HCT116 (cell line): ENCODE measurements at regions not wholly inside any gene's neighbourhood (a gene's known extent, or its start where the extent isn't known, plus 50 kb on each side); places are given as distances from the start of the nearest gene placed in this dataset.

Experiments
- ATAC-seq: fragments of 200-7000 bp; cut with Tn5 transposase; 2 replicates; pipeline ENCODE4 v1.9.1; 2020; ENCODE audit warnings: mild to moderate bottlenecking, moderate library complexity
- BruUV-seq: library from RNA; stranded (reverse); fragments of 400-500 nt; replicated peaks from 2 replicates; lab custom pipeline; 2021; lab: Mats Ljungman, UMichigan
- CTCF ChIA-PET: fragments of 300-600 bp; sonication (Branson Sonifier 250); formaldehyde crosslinking; loops from one replicate; lab custom pipeline; 2021; ENCODE audit warnings: antibody characterized with exemption; lab: Charles Lee
- POLR2A ChIA-PET: fragments of 300-600, 350-600 bp; sonication (Branson Sonifier 250); formaldehyde crosslinking; loops from one replicate; lab custom pipeline; 2021; ENCODE audit warnings: antibody characterized with exemption; lab: Charles Lee
- RAD21 ChIA-PET, 2 experiments: fragments of 300-600 bp; sonication (Branson Sonifier 250); formaldehyde crosslinking; loops; one replicate each; lab custom pipeline; 2023; ENCODE audit warnings: low total read pairs in 2 of 2; ENCODE audit not compliant: uncharacterized antibody in 2 of 2, unreplicated experiment in 2 of 2, low non-redundant PET in 1 of 2; lab: Charles Lee
- DNase-seq: peaks from one replicate; pipeline ENCODE4 v3.0.0-alpha.2; 2010; ENCODE audit warnings: low read depth, low spot score
- H2AFZ ChIP-seq: fragments of 200-600 bp; shearing (Covaris generic), sonication (generic); 2 replicates; pipeline ENCODE4 v1.6.1; 2017; ENCODE audit warnings: low read depth, mixed run types, mixed read lengths, antibody characterized with exemption, low read length; ENCODE audit not compliant: poor library complexity, severe bottlenecking
- H3K27ac ChIP-seq: 2 replicates; pipeline ENCODE4 v1.5.1; 2012; ENCODE audit warnings: low read depth, low read length
- H3K27me3 ChIP-seq: fragments of 200-600 bp; sonication (generic); 2 replicates; pipeline ENCODE4 v1.6.1; 2016; ENCODE audit warnings: mixed run types, low read length, mixed read lengths; ENCODE audit not compliant: insufficient read depth
- H3K36me3 ChIP-seq, 2 experiments: fragments of 200-500 bp in 1 of 2; fragments of 200-600 bp in 1 of 2; sonication (Bioruptor generic) in 1 of 2; sonication (generic) in 1 of 2; 2 replicates each; pipeline versions ENCODE4 v1.5.1 to v1.6.1; 2014 to 2016; ENCODE audit warnings: low read length in 2 of 2, inconsistent platforms in 1 of 2, mixed read lengths in 1 of 2, mixed run types in 1 of 2; ENCODE audit not compliant: insufficient read depth in 2 of 2, control insufficient read depth in 1 of 2
- H3K4me1 ChIP-seq, 2 experiments: fragments of 200-600 bp in 1 of 2; sonication (generic) in 1 of 2; 2 replicates each; pipeline versions ENCODE4 v1.5.1 to v1.6.1; 2012 to 2017; ENCODE audit warnings: low read length in 2 of 2, inconsistent platforms in 1 of 2, mild to moderate bottlenecking in 1 of 2, mixed read lengths in 1 of 2, mixed run types in 1 of 2, moderate library complexity in 1 of 2; ENCODE audit not compliant: insufficient read depth in 2 of 2, control insufficient read depth in 1 of 2
- H3K4me2 ChIP-seq: fragments of 200-600 bp; sonication (generic); 2 replicates; pipeline ENCODE4 v1.6.1; 2017; ENCODE audit warnings: mixed run types, low read length, mixed read lengths
- H3K4me3 ChIP-seq, 2 experiments: fragments of 200-600 bp in 1 of 2; sonication (generic) in 1 of 2; replicated peaks in 1 of 2; 2 replicates each; pipeline ENCODE4 v1.5.1; 2011 to 2016; ENCODE audit warnings: low read length in 2 of 2, control low read depth in 1 of 2, low read depth in 1 of 2, mild to moderate bottlenecking in 1 of 2, mixed read lengths in 1 of 2, mixed run types in 1 of 2
- H3K79me2 ChIP-seq: fragments of 200-600 bp; sonication (generic); 2 replicates; pipeline ENCODE4 v1.6.1; 2017; ENCODE audit warnings: mild to moderate bottlenecking, mixed run types, low read length, moderate library complexity, mixed read lengths; ENCODE audit not compliant: insufficient read depth
- H3K9ac ChIP-seq: fragments of 200-600 bp; sonication (generic); 2 replicates; pipeline ENCODE4 v1.6.1; 2016; ENCODE audit warnings: low read length, mixed read lengths
- H3K9me2 ChIP-seq: fragments of 200-600 bp; sonication (generic), shearing (Covaris generic); 2 replicates; pipeline ENCODE4 v1.6.1; 2017; ENCODE audit warnings: mixed run types, mild to moderate bottlenecking, moderate library complexity; ENCODE audit not compliant: insufficient read depth
- H3K9me3 ChIP-seq, 2 experiments: fragments of 200-500 bp in 1 of 2; fragments of 200-600 bp in 1 of 2; sonication (Bioruptor generic) in 1 of 2; sonication (generic) in 1 of 2; 2 replicates each; pipeline ENCODE4 v1.6.1; 2014 to 2017; ENCODE audit warnings: low read length in 2 of 2, mixed read lengths in 2 of 2, inconsistent platforms in 1 of 2, low read depth in 1 of 2, mild to moderate bottlenecking in 1 of 2, mixed run types in 1 of 2, moderate library complexity in 1 of 2; ENCODE audit not compliant: control insufficient read depth in 1 of 2, insufficient read depth in 1 of 2
- H4K20me1 ChIP-seq: fragments of 200-600 bp; sonication (generic), shearing (Covaris generic); 2 replicates; pipeline ENCODE4 v1.6.1; 2017; ENCODE audit warnings: mixed run types, mild to moderate bottlenecking, moderate library complexity; ENCODE audit not compliant: insufficient read depth
- ATF3 ChIP-seq: IDR thresholded peaks from 2 replicates; pipeline ENCODE4 v1.6.1; 2012
- CBX3 ChIP-seq: IDR thresholded peaks from 2 replicates; pipeline ENCODE4 v1.6.1; 2012; ENCODE audit warnings: low read depth
- CEBPB ChIP-seq: IDR thresholded peaks from 2 replicates; pipeline ENCODE4 v1.6.1; 2012; ENCODE audit warnings: low read depth
- ELF1 ChIP-seq: IDR thresholded peaks from 2 replicates; pipeline ENCODE4 v1.6.1; 2012; ENCODE audit warnings: low read depth, borderline replicate concordance
- FOSL1 ChIP-seq: IDR thresholded peaks from 2 replicates; pipeline ENCODE4 v1.6.1; 2012; ENCODE audit warnings: low read depth
- JUND ChIP-seq: IDR thresholded peaks from 2 replicates; pipeline ENCODE4 v1.6.1; 2012
- POLR2A ChIP-seq: IDR thresholded peaks from 2 replicates; pipeline ENCODE4 v1.7.0; 2011; ENCODE audit warnings: borderline replicate concordance; ENCODE audit not compliant: insufficient read depth, insufficient read length; ENCODE audit errors: extremely low read depth
- SIN3A ChIP-seq: IDR thresholded peaks from 2 replicates; pipeline ENCODE4 v1.6.1; 2012; ENCODE audit warnings: low read depth
- SP1 ChIP-seq: IDR thresholded peaks from 2 replicates; pipeline ENCODE4 v1.6.1; 2012; ENCODE audit warnings: low read depth
- YY1 ChIP-seq: IDR thresholded peaks from 2 replicates; pipeline ENCODE4 v1.6.1; 2011; ENCODE audit warnings: low read length, low read depth, moderate library complexity, mild to moderate bottlenecking; ENCODE audit not compliant: insufficient replicate concordance; ENCODE audit errors: extremely low read depth
- ZFX ChIP-seq: fragments of 450-650 bp; IDR thresholded peaks from 2 replicates; pipeline ENCODE4 v1.6.1; 2017
- ZNF274 ChIP-seq: fragments of 200-500 bp; sonication (Bioruptor generic); IDR thresholded peaks from 2 replicates; pipeline ENCODE4 v1.6.1; 2014; ENCODE audit warnings: mild to moderate bottlenecking, low read depth, low read length, inconsistent platforms
- intact Hi-C: fragments of 100-400 bp; cut with micrococcal nuclease; formaldehyde crosslinking; loops from 2 replicates; pipeline ENCODE4 v1.10.0; 2022
- TF ChIP-seq, protein P1 (sequence below), 3 experiments: fragments of 200-600 bp in 1 of 3; sonication (generic) in 1 of 3; IDR thresholded peaks in 2 of 3; conservative IDR thresholded peaks in 1 of 3; 2 replicates each; pipeline ENCODE4 v1.5.1; 2012 to 2017; ENCODE audit warnings: low read depth in 2 of 3, low read length in 2 of 3, antibody characterized with exemption in 1 of 3, borderline replicate concordance in 1 of 3, control low read depth in 1 of 3, mild to moderate bottlenecking in 1 of 3, mixed read lengths in 1 of 3, mixed run types in 1 of 3, moderate library complexity in 1 of 3; ENCODE audit not compliant: insufficient read depth in 1 of 3
- TF ChIP-seq, protein P2 (sequence below): IDR thresholded peaks from 2 replicates; pipeline ENCODE4 v1.6.1; 2012; ENCODE audit warnings: low read depth
- TF ChIP-seq, protein P3 (sequence below): IDR thresholded peaks from 2 replicates; pipeline ENCODE4 v1.6.1; 2012
- TF ChIP-seq, protein P4 (sequence below): IDR thresholded peaks from 2 replicates; pipeline ENCODE4 v1.6.1; 2011; ENCODE audit warnings: mild to moderate bottlenecking, low read length, moderate library complexity; ENCODE audit not compliant: insufficient replicate concordance; ENCODE audit errors: extremely low read depth

DNA sequence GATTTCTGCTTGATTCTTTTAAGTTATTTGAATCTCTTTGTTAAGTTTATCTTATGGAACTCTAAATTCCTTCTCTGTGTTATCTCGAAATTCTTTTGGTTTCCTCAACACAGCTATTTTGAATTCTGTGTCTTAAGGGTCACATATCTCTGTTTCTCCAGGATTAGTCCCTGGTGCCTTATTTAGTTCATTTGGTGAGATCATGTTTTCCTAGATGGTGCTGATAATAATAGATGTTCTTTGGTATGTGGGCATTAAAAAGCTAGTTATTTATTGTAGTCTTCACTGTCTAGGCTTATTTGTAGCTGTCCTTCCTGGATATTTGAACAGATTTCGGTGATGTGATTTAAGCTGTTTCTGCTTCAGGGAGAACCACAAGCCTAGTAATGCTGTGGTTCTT, 615.6 kb upstream of the NECTIN3 start:
- Histone ChIP-seq H3K27ac (no peak overlapping the region), H3K9ac (no peak overlapping the region), H3K4me1 (no peaks in the 10 kb centered on the region), H3K79me2 (no peaks in the 10 kb centered on the region), H3K4me2 (no peak overlapping the region), H3K9me2 (no peaks in the 10 kb centered on the region), H3K36me3 (no peaks in the 10 kb centered on the region), H4K20me1 (no peaks in the 10 kb centered on the region), H3K27me3 (no peaks in the 10 kb centered on the region), H2AFZ (no peak overlapping the region), H3K4me3 (no peak overlapping the region), H3K9me3 (peaks cover 0 to 4% of the 10 kb centered on the region in 2 experiments; a peak in 1 of 4 replicates)
- intact Hi-C loops, result no loop called here
- POLR2A ChIA-PET, result no interaction called here
- CTCF ChIA-PET, result no interaction called here
- TF ChIP-seq, protein P1, sequence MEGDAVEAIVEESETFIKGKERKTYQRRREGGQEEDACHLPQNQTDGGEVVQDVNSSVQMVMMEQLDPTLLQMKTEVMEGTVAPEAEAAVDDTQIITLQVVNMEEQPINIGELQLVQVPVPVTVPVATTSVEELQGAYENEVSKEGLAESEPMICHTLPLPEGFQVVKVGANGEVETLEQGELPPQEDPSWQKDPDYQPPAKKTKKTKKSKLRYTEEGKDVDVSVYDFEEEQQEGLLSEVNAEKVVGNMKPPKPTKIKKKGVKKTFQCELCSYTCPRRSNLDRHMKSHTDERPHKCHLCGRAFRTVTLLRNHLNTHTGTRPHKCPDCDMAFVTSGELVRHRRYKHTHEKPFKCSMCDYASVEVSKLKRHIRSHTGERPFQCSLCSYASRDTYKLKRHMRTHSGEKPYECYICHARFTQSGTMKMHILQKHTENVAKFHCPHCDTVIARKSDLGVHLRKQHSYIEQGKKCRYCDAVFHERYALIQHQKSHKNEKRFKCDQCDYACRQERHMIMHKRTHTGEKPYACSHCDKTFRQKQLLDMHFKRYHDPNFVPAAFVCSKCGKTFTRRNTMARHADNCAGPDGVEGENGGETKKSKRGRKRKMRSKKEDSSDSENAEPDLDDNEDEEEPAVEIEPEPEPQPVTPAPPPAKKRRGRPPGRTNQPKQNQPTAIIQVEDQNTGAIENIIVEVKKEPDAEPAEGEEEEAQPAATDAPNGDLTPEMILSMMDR (IDR thresholded peaks at IDR 0.05 in 2 of 3, conservative IDR thresholded peaks at IDR 0.05 in 1 of 3; ENCODE audit: borderline replicate concordance in 1 of 3, insufficient read depth in 1 of 3, low read depth in 2 of 3, low read length in 2 of 3), result no peak
- no peak for TF ChIP-seq SIN3A
- TF ChIP-seq ATF3, result no peak
- TF ChIP-seq POLR2A, result no peak
- TF ChIP-seq CBX3, result no peak
- no peak for TF ChIP-seq ZNF274
- TF ChIP-seq, protein P2, sequence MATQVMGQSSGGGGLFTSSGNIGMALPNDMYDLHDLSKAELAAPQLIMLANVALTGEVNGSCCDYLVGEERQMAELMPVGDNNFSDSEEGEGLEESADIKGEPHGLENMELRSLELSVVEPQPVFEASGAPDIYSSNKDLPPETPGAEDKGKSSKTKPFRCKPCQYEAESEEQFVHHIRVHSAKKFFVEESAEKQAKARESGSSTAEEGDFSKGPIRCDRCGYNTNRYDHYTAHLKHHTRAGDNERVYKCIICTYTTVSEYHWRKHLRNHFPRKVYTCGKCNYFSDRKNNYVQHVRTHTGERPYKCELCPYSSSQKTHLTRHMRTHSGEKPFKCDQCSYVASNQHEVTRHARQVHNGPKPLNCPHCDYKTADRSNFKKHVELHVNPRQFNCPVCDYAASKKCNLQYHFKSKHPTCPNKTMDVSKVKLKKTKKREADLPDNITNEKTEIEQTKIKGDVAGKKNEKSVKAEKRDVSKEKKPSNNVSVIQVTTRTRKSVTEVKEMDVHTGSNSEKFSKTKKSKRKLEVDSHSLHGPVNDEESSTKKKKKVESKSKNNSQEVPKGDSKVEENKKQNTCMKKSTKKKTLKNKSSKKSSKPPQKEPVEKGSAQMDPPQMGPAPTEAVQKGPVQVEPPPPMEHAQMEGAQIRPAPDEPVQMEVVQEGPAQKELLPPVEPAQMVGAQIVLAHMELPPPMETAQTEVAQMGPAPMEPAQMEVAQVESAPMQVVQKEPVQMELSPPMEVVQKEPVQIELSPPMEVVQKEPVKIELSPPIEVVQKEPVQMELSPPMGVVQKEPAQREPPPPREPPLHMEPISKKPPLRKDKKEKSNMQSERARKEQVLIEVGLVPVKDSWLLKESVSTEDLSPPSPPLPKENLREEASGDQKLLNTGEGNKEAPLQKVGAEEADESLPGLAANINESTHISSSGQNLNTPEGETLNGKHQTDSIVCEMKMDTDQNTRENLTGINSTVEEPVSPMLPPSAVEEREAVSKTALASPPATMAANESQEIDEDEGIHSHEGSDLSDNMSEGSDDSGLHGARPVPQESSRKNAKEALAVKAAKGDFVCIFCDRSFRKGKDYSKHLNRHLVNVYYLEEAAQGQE, result no peak
- TF ChIP-seq YY1, result no peak
- no peak for TF ChIP-seq SP1
- TF ChIP-seq, protein P3, sequence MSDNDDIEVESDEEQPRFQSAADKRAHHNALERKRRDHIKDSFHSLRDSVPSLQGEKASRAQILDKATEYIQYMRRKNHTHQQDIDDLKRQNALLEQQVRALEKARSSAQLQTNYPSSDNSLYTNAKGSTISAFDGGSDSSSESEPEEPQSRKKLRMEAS, result no peak
- TF ChIP-seq JUND, result no peak
- no peak for TF ChIP-seq ZFX
- no peak for TF ChIP-seq FOSL1
- TF ChIP-seq, protein P4, sequence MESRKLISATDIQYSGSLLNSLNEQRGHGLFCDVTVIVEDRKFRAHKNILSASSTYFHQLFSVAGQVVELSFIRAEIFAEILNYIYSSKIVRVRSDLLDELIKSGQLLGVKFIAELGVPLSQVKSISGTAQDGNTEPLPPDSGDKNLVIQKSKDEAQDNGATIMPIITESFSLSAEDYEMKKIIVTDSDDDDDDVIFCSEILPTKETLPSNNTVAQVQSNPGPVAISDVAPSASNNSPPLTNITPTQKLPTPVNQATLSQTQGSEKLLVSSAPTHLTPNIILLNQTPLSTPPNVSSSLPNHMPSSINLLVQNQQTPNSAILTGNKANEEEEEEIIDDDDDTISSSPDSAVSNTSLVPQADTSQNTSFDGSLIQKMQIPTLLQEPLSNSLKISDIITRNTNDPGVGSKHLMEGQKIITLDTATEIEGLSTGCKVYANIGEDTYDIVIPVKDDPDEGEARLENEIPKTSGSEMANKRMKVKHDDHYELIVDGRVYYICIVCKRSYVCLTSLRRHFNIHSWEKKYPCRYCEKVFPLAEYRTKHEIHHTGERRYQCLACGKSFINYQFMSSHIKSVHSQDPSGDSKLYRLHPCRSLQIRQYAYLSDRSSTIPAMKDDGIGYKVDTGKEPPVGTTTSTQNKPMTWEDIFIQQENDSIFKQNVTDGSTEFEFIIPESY, result no peak
- TF ChIP-seq CEBPB, result no peak
- no peak for TF ChIP-seq ELF1
- no peak for ATAC-seq
- no TSS peak for BruUV-seq
- RAD21 ChIA-PET, result no interaction called here
- DNase-seq, result no peak
